ENCODE measurements at regions not wholly inside any gene's neighbourhood (a gene's known extent, or its start where the extent isn't known, plus 50 kb on each side); places are given as distances from the start of the nearest gene placed in this dataset.
"Not testable (repeated sequence)": the region's sequence is repeated elsewhere in the genome, so short reads cannot be mapped to it uniquely, and the experiment has no call there.

DNA sequence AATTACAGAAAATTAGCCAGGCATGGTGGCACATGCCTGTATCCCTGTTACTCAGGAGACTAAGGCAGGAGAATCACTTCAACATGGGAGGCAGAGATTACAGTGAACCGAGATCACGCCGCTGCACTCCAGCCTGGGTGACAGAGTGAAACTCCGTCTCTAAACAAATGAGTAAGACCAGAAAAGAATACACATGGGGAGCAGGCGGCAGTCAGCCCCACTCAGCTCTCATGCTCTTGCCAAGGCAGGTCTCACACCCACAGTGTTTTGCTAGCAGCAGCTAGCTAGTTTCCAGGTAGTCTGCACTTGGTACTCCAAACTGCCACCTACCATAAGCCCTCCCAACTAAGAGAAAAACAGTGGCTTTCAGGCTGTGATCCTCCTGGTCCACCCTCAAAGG, 722.3 kb upstream of the CTNND2 start:
- no peak for DNase-seq

DNA sequence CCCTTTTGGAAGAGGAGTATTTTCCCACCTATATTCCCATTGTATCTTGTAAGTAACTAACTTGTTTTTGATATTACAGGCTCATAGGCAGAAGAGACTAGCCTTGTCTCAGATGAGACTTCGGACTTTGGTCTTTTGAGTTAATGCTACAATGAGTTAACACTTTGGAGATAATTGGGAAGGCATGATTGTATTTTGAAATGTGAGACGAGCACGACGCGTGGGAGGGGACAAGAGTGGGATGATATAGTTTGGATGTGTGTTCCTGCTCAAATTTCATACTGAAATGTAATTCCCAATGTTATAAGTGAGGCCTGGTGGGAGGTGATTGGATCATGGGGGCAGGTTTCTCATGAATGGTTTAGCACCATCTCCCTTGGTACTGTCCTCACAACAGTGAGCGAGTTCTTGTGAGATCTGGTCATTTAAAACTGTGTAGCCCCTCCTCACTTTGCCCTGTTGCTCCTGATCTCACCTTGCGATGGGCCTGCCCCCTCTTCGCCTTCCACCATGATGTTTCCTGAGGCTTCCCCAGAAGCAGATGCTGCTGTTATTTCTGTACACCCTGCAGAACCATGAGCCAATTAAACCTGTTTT, 721.5 kb upstream of the CTNND2 start:
- no peak for DNase-seq

DNA sequence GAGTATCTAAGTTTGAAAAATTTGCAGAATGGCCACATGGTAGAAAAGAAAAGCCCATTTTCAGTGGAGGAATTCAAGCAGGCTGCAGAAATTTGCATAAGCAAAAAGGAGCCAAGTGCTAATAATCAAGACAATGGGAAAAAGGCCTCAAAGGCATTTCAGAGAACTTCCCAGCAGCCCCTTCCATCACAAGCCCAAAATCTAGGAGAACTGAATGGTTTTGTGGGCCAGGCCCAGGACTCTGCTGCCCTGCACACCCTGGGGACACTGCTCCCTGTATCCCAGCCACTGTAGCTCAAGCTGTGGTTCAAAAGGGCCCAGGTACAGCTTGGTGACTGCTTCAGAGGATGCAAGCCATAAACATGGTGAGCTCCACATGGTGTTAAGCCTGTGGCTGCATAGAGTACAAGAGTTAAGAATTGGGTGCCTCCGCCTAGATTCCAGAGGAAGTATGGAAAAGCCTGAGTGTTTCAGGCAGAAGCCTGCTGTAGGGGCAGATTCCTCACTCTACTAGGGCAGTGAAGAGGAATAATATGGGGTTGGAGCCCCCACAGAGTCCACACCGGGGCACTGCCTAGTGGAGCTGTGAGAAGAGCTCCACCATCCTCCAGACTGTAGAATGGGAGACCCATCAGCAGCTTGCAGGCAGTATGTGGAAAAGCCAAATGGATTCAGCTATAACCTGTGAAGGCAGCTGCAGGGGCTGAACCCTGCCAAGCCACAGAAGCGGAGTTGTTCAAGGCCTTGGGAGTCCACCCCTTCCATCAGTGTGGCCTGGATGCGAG, 720.7 kb upstream of the CTNND2 start:
- no peak for DNase-seq

DNA sequence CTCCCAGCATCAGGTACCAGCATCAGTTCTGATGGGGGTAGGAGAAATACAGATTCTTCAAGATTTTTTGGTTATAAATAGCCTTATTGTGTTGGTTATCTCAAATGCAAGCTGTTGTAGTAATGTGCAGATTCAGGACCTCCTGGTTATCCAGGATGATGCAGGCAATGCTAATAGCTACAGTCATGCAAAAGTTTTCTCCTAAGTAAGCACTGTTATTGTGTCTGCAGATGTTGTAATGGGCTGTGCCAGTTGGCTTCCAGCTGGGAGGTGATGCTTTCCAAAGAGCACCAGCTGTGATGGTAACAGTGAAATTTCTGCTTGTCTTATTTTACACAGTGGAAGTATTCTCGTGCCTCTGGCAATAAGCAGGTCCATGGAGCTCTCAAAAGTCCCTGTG, 719.2 kb upstream of the CTNND2 start:
- peak; percentile 28 for DNase-seq

DNA sequence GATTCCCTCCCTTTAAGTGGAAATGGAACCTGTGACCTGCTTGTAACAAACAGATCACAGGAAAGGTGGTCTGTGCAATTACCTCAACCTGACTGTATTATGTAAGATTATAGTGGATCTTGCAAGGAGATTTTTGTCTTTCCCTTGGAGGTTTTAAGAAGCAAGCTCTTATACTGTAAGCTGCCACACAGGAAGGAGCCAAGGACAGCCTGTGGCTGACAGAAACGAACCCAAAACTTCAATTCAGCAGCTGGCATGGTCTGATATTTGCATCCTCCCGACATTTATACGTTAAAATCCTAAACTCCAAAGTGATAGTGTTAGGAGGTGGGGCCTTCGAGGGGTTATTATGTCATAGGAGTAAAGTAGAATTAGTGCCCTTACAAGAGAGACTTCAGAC, 711.8 kb upstream of the CTNND2 start:
- no peak for DNase-seq

DNA sequence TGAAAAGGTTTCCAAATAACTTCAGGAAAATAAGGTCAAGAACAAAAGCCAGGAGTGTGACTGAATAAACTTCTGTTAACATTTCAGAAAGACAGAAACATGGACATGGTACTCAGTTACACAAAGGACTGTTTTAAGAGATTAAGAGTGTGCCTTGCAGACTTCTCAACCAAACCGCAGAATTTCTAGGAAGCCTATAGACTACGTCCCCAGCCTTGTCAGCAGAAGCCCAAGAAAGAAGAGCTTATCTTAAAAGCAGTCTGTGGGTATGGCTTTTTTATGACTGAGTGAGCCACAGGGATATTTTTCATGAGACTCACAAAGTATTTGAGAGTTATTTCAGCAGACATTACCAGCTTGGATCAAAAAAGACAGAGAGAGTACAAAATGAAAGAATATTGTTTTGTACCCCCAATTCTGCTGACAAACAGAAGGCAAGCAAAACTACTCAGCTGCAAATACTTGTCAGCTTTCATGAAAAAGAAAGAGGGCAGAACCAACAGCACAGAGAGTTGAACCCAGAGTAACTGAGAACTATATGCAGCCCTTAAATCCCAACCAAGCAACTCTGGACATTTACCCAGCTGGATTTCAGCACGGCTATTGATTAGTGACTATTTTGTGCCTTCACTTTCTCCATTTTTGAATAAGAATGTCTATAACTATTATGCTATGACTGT, 711.0 kb upstream of the CTNND2 start:
- DNase-seq = no peak

DNA sequence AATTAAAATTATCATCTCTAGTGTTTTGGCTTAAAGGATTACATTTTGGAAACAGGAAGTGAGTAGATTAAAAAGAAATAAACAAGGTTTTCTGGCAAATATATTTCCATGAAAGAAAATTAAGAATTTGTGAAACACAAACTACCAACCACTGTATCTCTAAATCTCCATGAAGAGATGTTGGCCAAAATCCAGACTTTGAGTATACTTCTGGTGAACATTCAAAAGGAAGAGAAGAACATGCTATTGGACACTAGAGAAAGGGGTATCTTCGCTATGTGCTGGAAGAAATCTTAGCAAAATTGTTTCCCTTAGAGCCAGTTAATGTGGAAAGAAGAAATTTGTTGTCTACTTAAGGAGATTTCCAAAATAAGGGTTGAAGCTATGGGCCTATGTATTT, 710.4 kb upstream of the CTNND2 start:
- no peak for DNase-seq

DNA sequence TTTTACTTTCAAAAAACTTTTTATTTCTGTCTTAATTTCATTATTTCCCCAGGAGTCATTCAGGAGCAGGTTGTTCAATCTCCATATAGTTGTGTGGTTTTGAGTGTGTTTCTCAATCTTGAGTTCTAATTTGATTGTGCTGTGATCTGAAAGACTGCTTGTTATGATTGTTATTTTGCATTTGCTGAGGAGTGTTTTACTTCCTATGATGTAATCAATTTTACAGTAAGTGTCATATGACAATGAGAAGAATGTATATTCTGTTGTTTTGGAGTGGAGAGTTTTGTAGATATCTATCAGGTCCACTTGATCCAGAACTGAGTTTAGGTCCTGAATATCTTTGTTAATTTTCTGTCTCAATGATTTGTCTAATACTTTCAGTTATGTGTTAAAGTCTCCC, 706.9 kb upstream of the CTNND2 start:
- DNase-seq = no peak

DNA sequence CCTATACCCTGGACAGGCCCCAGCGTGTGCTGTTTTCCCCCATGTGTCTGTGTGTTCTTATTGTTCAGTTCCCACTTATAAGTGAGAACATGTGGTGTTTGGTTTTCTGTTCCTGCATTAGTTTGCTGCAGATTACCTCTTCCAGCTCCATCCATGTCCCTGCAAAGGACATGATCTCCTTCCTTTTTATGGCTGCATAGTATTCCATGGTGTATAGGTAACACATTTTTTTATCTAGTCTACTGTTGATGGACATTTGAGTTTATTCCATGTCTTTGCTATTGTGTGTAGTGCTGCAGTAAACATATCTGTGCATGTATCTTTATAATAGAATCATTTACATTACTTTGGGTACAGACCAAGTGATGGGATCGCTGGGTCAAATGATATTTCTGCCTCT, 703.6 kb upstream of the CTNND2 start:
- not testable (repeated sequence) for DNase-seq

DNA sequence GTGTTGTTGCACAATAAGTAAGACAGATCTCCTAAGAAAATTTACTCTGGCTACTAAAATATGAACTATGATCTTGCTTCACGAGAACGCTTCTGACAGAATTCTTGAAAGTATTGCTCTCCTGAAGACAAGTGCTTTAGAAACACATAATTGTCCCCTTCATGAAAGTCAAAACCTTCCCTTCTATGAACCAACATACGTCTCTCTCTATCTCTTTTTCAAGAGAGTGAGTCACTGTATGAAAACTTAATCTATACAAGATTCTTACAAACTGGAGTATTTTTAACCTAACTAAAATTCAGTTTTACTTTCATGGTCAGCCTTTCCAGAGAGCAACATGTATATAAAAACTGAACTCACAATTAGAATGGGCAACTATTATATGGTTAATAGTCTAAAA, 688.0 kb upstream of the CTNND2 start:
- DNase-seq = no peak

DNA sequence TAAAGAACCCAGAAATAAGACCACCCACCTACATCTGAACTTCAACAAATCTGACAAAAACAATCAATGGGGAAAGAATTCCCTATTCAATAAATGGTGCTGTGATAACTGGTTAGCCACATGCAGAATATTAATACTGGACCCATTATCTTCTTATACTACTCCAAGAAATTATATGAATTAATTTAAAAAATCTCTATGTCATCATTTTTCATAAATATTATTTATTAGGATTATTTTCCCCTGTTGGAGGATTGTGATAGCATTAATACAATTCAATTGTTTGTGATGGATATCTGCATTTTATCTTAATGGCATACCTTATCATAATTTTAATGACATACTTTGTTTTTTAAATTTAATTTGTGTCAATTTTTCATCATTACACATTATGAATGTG, 682.2 kb upstream of the CTNND2 start:
- DNase-seq = no peak

DNA sequence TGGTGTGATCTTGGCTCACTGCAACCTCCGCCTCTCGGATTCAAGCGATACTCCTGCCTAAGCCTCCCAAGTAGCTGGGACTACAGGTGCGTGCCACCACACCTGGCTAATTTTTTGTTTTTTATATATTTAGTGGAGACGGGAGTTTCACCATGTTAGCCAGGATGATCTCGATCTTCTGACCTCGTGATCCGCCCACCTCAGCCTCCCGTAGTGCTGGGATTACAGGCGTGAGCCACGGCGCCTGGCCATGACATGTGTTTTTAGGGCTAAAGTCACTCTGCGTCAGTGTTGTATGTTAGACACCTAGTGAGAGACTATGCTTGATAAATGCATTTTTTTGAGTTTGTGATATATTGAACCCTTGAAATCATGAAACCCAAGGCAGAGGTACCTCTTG, 674.6 kb upstream of the CTNND2 start:
- DNase-seq = not testable (repeated sequence)

DNA sequence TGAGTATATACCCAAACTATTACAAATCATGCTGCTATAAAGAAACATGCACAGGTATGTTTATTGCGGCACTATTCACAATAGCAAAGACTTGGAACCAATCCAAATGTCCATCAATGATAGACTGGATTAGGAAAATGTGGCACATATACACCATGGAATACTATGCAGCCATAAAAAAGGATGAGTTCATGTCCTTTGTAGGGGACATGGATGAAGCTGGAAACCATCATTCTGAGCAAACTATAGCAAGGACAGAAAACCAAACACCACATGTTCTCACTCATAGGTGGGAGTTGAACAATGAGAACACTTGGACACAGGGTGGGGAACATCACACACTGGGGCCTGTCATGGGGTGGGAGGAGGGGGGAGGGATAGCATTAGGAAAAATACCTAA, 672.7 kb upstream of the CTNND2 start:
- not testable (repeated sequence) for DNase-seq

DNA sequence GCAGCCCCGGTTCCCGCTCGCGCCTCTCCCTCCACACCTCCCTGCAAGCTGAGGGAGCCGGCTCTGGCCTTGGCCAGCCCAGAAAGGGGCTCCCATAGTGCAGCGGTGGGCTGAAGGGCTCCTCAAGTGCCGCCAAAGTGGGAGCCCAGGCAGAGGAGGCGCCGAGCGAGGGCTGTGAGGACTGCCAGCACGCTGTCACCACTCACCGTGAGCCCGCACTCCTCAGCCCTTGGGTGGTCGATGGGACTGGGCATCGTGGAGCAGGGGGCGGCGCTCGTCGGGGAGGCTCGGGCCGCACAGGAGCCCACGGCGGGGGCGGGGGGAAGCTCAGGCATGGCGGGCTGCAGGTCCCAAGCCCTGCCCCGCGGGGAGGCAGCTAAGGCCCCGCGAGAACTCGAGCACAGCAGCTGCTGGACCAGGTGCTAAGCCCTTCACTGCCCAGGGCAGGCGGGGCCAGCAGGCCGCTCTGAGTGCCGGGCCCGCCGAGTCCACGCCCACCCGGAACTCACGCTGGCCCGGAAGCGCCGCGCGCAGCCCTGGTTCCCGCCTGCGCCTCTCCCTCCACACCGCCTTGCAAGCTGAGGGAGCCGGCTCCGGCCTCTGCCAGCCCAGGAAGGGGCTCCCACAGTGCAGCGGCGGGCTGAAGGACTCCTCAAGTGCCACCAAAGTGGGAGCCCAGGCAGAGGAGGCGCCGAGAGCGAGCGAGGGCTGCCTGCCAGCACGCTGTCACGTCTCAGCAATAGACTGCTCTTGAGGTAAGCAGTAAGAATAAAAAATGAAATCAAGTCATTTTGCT, 670.2 kb upstream of the CTNND2 start:
- peak; percentile 82 for DNase-seq

DNA sequence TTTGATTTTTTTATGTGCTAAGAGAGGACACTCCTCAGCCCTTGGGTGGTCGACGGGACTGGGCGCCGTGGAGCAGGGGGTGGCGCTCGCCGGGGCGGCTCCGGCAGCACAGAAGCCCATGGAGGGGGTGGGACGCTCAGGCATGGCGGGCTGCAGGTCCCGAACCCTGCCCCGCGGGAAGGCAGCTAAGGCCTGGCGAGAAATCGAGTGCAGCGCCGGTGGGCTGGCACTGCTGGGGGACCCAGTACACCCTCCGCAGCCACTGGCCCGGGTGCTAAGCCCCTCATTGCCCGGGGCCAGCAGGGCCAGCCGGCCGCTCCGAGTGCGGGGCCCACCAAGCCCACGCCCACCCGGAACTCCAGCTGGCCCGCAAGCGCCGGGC, 669.7 kb upstream of the CTNND2 start:
- DNase-seq = not testable (repeated sequence)

DNA sequence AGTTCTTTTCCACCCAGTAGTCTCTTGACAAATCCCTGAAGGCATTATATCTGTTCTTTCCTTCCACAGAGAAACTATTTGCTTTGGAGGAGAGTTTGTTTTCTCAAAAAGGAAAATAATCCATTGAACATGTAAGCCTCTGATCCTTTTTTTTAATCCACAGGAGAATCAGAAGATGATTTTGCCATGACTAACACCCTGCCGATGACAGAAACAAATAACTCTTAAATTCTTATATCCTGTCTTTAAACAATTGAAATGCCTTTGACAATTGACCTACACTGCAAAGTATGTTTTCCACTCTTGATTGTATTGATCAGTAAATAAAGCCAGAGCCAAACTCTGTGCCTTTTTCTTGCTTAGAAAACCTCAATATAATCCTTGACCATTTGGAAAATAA, 666.4 kb upstream of the CTNND2 start:
- no peak for DNase-seq

DNA sequence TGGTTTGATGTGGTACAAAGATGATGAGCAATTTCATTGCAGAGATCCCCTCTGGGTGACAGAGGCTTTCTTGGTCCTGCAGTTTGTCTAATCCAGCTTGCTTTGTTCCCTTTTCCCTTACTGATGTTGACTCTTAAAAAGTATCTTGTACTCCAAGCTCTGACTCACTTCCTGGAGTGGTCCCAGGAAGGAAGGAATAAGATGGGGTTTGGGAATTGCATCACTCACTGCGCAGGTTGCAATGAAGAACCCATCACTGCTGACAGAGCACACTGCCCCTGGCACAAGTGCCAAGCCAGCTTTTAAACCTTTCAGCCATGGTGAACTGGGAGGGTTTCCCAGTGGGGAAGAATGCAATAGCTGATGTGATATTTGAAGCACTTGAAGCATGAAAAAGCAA, 662.2 kb upstream of the CTNND2 start:
- no peak for DNase-seq

DNA sequence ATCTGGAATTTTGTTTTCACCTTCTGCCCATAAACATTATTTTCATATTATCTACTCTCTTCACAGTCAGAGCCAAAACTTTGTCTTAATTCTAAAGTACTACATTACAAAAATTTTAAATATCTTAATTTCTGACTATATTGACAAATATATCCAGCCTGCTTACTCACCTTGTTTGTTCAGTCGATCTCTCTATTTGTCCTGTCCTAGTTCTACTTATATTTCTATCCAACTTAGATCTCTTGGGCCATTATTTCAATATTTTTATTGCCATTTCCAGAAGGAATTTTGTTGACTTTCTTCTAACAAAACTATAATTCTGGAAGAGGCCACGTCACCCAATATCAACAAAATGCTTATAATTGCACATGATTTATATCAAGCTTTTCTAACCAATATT, 652.8 kb upstream of the CTNND2 start:
- no peak for DNase-seq

DNA sequence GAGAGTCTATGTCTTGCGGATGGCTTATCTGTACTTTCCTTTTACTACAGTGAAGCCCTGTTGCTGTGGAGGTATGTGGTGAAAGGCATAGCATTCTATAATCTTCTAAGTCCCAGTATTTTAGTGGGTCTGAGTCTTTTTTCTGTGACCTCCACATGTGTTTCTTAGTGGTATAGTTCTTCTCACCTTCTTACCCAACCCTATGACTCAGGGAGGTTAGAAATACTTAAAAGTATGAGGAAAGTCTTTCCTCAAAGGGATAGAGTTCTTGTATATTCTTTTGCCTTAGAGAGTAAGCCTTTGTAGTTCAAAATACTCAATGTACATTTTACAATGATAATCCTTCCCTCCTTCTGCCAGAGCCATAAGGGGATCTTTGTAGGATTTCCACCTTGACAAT, 621.9 kb upstream of the CTNND2 start:
- DNase-seq = no peak

DNA sequence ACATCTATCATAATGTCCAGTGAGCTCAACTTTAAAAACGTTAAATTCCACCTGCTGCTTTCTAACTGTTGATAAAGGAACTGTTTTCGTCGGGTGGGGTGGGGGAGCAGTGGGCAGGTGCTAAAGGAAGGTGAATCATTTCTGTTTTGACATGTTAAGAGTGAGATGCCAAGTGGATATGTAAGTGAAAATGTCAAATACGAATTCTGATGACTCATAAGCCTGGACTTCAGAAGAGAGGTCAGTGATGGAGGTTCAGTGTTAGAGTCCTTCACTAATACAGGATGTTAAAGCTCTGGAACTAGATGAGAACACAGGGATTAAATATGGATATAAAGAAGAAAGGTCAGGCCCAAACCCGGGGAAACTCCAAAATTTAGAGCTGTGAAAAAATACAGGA, 617.9 kb upstream of the CTNND2 start:
- no peak for DNase-seq

DNA sequence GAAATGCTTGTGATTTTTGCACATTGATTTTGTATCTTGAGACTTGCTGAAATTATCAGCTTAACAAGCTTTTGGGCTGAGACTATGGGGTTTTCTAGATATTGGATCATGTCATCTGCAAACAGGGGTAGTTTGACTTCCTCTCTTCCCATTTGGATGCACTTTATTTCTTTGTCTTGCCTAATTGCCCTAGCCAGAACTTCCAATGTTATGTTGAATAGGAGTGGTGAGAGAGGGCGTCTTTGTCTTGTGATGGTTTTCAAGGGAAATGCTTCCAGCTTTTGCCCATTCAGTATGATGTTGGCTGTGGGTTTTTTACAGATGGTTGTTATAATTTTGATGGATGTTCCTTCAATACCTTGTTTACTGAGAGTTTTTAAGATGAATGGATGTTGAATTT, 600.7 kb upstream of the CTNND2 start:
- DNase-seq = not testable (repeated sequence)

DNA sequence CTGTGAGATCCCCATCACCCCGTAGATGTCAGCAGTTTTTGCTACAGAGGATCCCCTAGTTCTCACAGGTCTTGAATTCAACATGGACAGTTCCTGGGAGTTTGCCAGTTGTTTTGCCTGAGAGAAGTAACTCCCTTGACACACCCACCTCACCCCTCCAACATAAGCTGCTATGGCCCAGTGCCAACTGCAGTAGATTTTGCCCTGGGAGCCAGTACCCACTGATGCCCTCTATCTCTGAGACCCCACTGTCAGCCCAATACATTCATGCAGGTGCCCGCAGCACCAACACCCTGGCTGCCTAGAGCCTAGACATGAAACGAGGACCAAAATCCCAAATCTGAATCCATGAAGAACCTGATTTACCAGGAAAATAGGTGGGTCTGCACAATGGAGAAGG, 583.9 kb upstream of the CTNND2 start:
- peak; percentile 2 for DNase-seq

DNA sequence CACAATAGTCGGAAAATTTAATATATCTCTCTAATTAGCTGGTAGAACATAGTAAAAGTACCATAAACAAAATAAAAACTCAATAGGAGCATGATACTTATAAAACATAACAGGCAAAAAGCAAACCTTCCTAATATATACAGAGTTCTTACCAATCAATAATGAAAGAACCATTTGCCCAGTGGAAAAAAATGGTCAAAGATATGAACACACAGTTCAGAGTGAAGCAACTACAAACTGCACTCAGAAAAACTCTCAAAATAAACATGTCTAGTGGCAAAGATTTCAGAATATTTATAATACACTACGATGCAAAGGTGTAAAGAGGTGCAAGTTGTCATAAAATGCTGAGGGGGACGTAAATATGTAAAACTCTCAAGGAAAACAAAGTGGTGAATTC, 576.2 kb upstream of the CTNND2 start:
- no peak for DNase-seq

DNA sequence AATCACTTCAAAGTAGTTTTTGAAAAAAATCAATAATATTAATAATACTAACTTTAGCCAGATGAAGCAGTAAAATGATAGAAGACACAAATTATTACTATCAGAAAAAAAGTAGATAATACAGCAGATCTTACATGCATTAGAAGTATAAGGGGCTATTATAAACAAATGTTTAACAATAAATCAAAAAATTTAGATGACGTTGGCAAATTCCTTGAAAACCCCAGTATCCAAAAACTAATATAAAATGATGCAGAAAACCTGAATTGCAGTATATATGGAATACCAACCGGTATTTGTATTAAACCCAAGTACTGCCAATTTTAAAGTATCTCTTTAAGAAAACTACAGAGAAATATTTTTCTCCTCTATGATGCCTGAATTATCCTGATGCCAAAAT, 573.3 kb upstream of the CTNND2 start:
- no peak for DNase-seq
